Lung (tissue), 11 donors: ENCODE measurements at regions not wholly inside any gene's neighbourhood (a gene's known extent, or its start where the extent isn't known, plus 50 kb on each side); places are given as distances from the start of the nearest gene placed in this dataset.

ENCODE experiments used
- ATAC-seq: fragments of 200-7000 bp; cut with Tn5 transposase; one replicate; pipeline ENCODE4 v1.9.1; 2020; ENCODE audit warnings: moderate number of reproducible peaks; ENCODE audit not compliant: insufficient read depth, low FRiP score
- DNase-seq, 3 donors: peaks; one replicate each; pipeline ENCODE4 v3.0.0-alpha.2; 2013 to 2017
- H3K27ac ChIP-seq, 2 donors: one replicate each; pipeline ENCODE4 v1.5.1; 2013; ENCODE audit warnings: mild to moderate bottlenecking in 2 of 2, moderate library complexity in 2 of 2, control low read depth in 1 of 2, inconsistent platforms in 1 of 2, low read depth in 1 of 2, low read length in 1 of 2
- H3K27me3 ChIP-seq, 3 donors: one replicate each; pipeline ENCODE4 v1.5.1; 2013; ENCODE audit warnings: low read length in 2 of 3; ENCODE audit not compliant: control insufficient read depth in 3 of 3, insufficient read depth in 3 of 3
- H3K36me3 ChIP-seq, 4 donors: one replicate each; pipeline ENCODE4 v1.5.1; 2013; ENCODE audit warnings: low read length in 4 of 4, mild to moderate bottlenecking in 1 of 4, moderate library complexity in 1 of 4; ENCODE audit not compliant: control insufficient read depth in 4 of 4, insufficient read depth in 4 of 4
- H3K4me1 ChIP-seq, 5 donors: one replicate each; pipeline ENCODE4 v1.5.1; 2013; ENCODE audit warnings: low read length in 5 of 5, mild to moderate bottlenecking in 2 of 5, moderate library complexity in 1 of 5; ENCODE audit not compliant: control insufficient read depth in 5 of 5, insufficient read depth in 5 of 5
- H3K4me3 ChIP-seq: one replicate; pipeline ENCODE4 v1.5.1; 2013; ENCODE audit warnings: mild to moderate bottlenecking, control low read depth, moderate library complexity
- H3K9ac ChIP-seq, 2 donors: one replicate each; pipeline ENCODE4 v1.5.1; 2013; ENCODE audit warnings: low read length in 2 of 2, control low read depth in 1 of 2; ENCODE audit not compliant: insufficient read depth in 1 of 2
- H3K9me3 ChIP-seq, 4 donors: one replicate each; pipeline ENCODE4 v1.5.1; 2013; ENCODE audit warnings: low read length in 3 of 4, mild to moderate bottlenecking in 1 of 4, moderate library complexity in 1 of 4; ENCODE audit not compliant: control insufficient read depth in 4 of 4, insufficient read depth in 3 of 4
- WGBS, 2 donors: extraction: QIAGEN DNeasy Blood & Tissue Kit; methylation state at CpG; one replicate each; pipeline ENCODE4 v1.1.7; 2013; 5-methylcytosine and 5-hydroxymethylcytosine counted together
- TF ChIP-seq, protein P1 (sequence below): IDR thresholded peaks from 2 replicates; pipeline ENCODE4 v1.5.1; 2012; ENCODE audit warnings: mild to moderate bottlenecking; ENCODE audit errors: control extremely low read depth, extremely low read depth
- donor health status: control.
- donor health status: control.
- donor health status: Bipolar disorder and iron deficiency.
- donor health status: healthy.
- donor health status: DM: yes; HTN: yes; CAD: no.

DNA sequence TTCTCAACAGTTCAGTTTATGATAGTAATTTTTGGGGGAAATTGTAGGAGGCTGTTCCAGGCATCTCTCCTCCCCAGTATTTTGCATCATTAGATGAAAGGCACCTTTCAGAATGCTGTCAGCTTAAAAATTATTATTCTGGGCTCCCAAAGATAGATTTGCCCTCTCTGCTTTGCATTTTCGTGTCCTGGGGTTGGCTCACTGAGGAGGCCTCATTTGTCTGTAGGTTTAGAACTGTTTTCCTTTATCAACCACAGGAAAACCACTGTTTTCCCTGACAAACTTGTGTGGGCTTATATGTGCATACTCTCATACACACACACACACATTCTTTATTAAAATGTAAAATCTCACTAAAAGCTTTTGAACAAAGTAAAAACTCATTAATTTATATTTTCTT lies 197.2 kb upstream of the VCX3A start:
- Histone ChIP-seq H3K4me1 (no peaks in the 10 kb centered on the region), H3K9ac (no peak overlapping the region), H3K9me3 (peaks cover 0 to 2% (median 0%) of the 10 kb centered on the region in 4 donors), H3K27ac (no peak overlapping the region), H3K27me3 (peaks cover 0 to 8% (median 6%) of the 10 kb centered on the region in 3 donors), H3K36me3 (no peaks in the 10 kb centered on the region), H3K4me3 (no peak overlapping the region)
- 15 to 36% methylated on average over 1 of the region's 1 CpG for WGBS, 2 donors
- TF ChIP-seq, protein P1, sequence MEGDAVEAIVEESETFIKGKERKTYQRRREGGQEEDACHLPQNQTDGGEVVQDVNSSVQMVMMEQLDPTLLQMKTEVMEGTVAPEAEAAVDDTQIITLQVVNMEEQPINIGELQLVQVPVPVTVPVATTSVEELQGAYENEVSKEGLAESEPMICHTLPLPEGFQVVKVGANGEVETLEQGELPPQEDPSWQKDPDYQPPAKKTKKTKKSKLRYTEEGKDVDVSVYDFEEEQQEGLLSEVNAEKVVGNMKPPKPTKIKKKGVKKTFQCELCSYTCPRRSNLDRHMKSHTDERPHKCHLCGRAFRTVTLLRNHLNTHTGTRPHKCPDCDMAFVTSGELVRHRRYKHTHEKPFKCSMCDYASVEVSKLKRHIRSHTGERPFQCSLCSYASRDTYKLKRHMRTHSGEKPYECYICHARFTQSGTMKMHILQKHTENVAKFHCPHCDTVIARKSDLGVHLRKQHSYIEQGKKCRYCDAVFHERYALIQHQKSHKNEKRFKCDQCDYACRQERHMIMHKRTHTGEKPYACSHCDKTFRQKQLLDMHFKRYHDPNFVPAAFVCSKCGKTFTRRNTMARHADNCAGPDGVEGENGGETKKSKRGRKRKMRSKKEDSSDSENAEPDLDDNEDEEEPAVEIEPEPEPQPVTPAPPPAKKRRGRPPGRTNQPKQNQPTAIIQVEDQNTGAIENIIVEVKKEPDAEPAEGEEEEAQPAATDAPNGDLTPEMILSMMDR, result no peak
- DNase-seq, result no peak
- ATAC-seq, result no peak

GRCh38 chrX:6729626-6730025 lies 194.7 kb upstream of the VCX3A start:
- H3K9ac ChIP-seq, result no peak overlapping the region
- H3K9me3 ChIP-seq, result peaks cover 0 to 2% (median 0%) of the 10 kb centered on the region in 4 donors
- H3K4me1 ChIP-seq, result no peaks in the 10 kb centered on the region
- WGBS, 2 donors, result 29 to 30% methylated on average over 9 of the region's 9 CpGs
- peaks cover 0 to 13% (median 8%) of the 10 kb centered on the region in 3 donors for H3K27me3 ChIP-seq
- no peak overlapping the region for H3K27ac ChIP-seq
- no peaks in the 10 kb centered on the region for H3K36me3 ChIP-seq
- ATAC-seq, result no peak
- DNase-seq, result peak in 2 of 3 donors; percentile 0 to 8
- TF ChIP-seq, protein P1, result no peak
- H3K4me3 ChIP-seq, result no peak overlapping the region

GRCh38 chrX:6718766-6719165 lies 183.8 kb upstream of the VCX3A start:
- ATAC-seq, result no peak
- Histone ChIP-seq H3K27me3 (peaks cover 0 to 23% (median 0%) of the 10 kb centered on the region in 3 donors), H3K4me3 (no peak overlapping the region), H3K9ac (no peak overlapping the region), H3K4me1 (no peaks in the 10 kb centered on the region), H3K27ac (no peak overlapping the region), H3K36me3 (no peaks in the 10 kb centered on the region), H3K9me3 (peaks cover 0 to 2% (median 0%) of the 10 kb centered on the region in 4 donors)
- DNase-seq, result no peak
- TF ChIP-seq, protein P1, result no peak
- WGBS, 2 donors, result 85 to 91% methylated on average over 5 to 6 of the region's 6 CpGs

- DNase-seq, result no peak
- Histone ChIP-seq H3K4me1 (no peaks in the 10 kb centered on the region), H3K36me3 (no peaks in the 10 kb centered on the region), H3K27ac (no peak overlapping the region), H3K9ac (no peak overlapping the region), H3K27me3 (peaks cover 0 to 8% (median 0%) of the 10 kb centered on the region in 3 donors), H3K4me3 (no peak overlapping the region), H3K9me3 (no peaks in the 10 kb centered on the region)
- TF ChIP-seq, protein P1, result no peak
- 66 to 83% methylated on average over 5 of the region's 5 CpGs for WGBS, 2 donors
- ATAC-seq, result no peak
These were observed 173.9 kb upstream of the VCX3A start for GRCh38 chrX:6708676-6709380.
